ENCODE measurements at regions not wholly inside any gene's neighbourhood (a gene's known extent, or its start where the extent isn't known, plus 50 kb on each side); places are given as distances from the start of the nearest gene placed in this dataset.

- TF ChIP-seq CTCF (IDR thresholded peaks at IDR 0.05): no peak
- TF ChIP-seq FOXJ3 (CRISPR knock-in tag; IDR thresholded peaks at IDR 0.05): no peak
- no peak for TF ChIP-seq USF1 (IDR thresholded peaks at IDR 0.05; ENCODE audit: borderline replicate concordance, low read depth)
These were observed 110.2 kb upstream of the TSHZ3 start (continued) for GRCh38 chr19:31459430-31459829.

DNA sequence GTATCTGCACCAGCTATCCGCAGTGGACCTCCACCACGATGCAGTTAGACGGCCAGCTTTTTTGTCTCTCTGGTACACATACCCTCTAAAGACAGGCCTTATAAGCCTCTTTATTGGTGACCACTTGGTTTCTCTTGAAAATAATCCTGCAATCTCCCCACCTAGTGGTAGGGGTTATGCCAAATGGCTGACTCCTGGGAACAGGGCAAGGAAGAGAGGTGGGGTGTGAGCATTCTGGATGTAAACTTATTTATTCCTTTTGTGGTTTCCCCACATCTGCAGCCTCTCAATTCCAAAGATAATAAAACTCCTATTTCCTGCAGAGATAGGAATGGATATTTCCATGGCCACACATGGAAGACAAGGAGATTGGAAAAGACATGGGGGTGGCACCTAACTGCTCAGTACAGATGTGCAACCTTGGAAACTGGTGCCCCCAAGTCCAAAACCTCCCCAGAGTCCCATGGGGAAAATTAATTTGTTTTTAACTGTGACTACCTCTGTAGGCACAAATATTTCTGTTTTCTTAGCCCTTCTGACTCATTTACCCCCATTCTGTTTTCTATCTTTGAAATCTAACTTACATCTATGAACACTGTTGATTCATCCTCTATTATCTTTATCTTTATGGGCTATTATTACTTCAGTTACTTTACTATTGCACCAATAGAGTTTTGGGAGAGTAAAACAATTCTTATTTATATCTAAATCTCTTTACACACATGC, 112.7 kb upstream of the TSHZ3 start:
- Histone ChIP-seq H3K9me2 (no peaks in the 10 kb centered on the region), H4K20me1 (ENCODE audit: insufficient read depth) (no peaks in the 10 kb centered on the region), H3K4me2 (no peak overlapping the region), H3F3A (replicated peaks; ENCODE audit: insufficient read depth) (no peaks in the 10 kb centered on the region), H3K79me2 (ENCODE audit: insufficient read depth) (no peaks in the 10 kb centered on the region), H3K9me3 (no peaks in the 10 kb centered on the region; the same call in 1 of the 2 replicates), H3K9ac (no peak overlapping the region), H2AFZ (ENCODE audit: low read depth) (no peak overlapping the region), H3K27me3 (ENCODE audit: insufficient read depth) (no peaks in the 10 kb centered on the region), H3K4me3 (ENCODE audit: low read depth in 2 of 2, low read length in 1 of 2) (no peak overlapping the region), H3K27ac (ENCODE audit: low read depth in 2 of 2, low read length in 1 of 2) (no peak overlapping the region), H3K4me1 (ENCODE audit: control insufficient read depth in 1 of 2, insufficient read depth in 2 of 2, low read depth in 1 of 2, low read length in 1 of 2) (no peaks in the 10 kb centered on the region), H3K36me3 (replicated peaks in 1 of 2; ENCODE audit: control insufficient read depth in 1 of 2, insufficient read depth in 2 of 2, low read length in 1 of 2) (no peaks in the 10 kb centered on the region)
- TF ChIP-seq RAD21 (IDR thresholded peaks at IDR 0.05; ENCODE audit: low read length) (peak; percentile 15; the same call in 1 of the 2 replicates), CHD2 (IDR thresholded peaks at IDR 0.05; ENCODE audit: low read length, partially characterized antibody) (no peak)
- TF ChIP-seq, protein P1, sequence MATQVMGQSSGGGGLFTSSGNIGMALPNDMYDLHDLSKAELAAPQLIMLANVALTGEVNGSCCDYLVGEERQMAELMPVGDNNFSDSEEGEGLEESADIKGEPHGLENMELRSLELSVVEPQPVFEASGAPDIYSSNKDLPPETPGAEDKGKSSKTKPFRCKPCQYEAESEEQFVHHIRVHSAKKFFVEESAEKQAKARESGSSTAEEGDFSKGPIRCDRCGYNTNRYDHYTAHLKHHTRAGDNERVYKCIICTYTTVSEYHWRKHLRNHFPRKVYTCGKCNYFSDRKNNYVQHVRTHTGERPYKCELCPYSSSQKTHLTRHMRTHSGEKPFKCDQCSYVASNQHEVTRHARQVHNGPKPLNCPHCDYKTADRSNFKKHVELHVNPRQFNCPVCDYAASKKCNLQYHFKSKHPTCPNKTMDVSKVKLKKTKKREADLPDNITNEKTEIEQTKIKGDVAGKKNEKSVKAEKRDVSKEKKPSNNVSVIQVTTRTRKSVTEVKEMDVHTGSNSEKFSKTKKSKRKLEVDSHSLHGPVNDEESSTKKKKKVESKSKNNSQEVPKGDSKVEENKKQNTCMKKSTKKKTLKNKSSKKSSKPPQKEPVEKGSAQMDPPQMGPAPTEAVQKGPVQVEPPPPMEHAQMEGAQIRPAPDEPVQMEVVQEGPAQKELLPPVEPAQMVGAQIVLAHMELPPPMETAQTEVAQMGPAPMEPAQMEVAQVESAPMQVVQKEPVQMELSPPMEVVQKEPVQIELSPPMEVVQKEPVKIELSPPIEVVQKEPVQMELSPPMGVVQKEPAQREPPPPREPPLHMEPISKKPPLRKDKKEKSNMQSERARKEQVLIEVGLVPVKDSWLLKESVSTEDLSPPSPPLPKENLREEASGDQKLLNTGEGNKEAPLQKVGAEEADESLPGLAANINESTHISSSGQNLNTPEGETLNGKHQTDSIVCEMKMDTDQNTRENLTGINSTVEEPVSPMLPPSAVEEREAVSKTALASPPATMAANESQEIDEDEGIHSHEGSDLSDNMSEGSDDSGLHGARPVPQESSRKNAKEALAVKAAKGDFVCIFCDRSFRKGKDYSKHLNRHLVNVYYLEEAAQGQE (IDR thresholded peaks at IDR 0.05; ENCODE audit: low read depth, low read length): no peak
- CTCF ChIA-PET: interaction anchor here (0.7 kb wide), 1 partner anchor 743 kb away, joined by 3 read pairs; no protein-coding TSS in a partner anchor
- POLR2A ChIA-PET: no interaction called here
- DNase-seq: no peak
- 94% methylated on average over 3 of the region's 3 CpGs for WGBS (ENCODE audit: low lambda C conversion rate)

Data from SK-N-SH (cell line).